Inflammatory macrophage (primary cell): ENCODE measurements at regions not wholly inside any gene's neighbourhood (a gene's known extent, or its start where the extent isn't known, plus 50 kb on each side); places are given as distances from the start of the nearest gene placed in this dataset.
"Not testable (repeated sequence)": the region's sequence is repeated elsewhere in the genome, so short reads cannot be mapped to it uniquely, and the experiment has no call there.

Experiments used
- DNase-seq, 2 donors: peaks; one replicate each; pipeline ENCODE4 v3.0.0-alpha.2; 2020 to 2022

GRCh38 chr12:67045650-67046049, 223.5 kb upstream of the CAND1 start:
- DNase-seq = no peak

GRCh38 chr12:67046062-67046461, 223.1 kb upstream of the CAND1 start:
- DNase-seq = no peak

- no peak for DNase-seq
These were observed 221.5 kb upstream of the CAND1 start for GRCh38 chr12:67047634-67048033.

DNA sequence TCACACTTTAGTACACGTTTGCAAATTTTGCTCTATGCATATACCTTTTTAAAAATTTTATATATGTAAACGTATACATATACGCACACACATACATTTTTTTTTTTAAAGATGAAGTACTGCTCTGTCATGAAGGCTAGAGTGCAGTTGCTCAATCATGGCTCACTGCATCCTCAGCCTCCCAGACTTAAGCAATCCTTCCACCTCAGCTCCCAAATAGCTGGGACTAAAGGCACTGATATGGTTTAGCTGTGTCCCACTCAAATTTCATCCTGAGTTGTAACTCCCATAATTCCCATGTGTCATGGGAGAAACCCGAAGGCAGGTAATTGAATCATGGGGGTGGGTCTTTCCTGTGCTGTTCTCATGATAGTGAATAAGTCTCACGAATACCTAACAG, 220.8 kb upstream of the CAND1 start:
- no peak for DNase-seq

DNA sequence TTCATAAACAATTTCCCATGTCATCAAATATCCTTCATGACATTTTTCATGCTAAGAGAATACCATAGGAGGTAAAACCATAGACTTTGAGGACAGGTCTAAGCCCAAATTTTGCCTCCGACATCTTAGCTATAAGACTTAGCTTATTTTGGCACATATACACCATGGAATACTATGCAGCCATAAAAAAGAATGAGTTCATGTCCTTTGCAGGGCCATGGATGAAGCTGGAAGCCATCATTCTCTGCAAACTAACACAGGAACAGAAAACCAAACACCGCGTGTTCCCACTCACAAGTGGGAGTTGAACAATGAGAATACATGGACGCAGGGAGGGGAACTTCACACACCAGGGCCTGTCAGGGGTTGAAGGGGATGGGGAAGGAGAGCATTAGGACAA, 220.0 kb upstream of the CAND1 start:
- not testable (repeated sequence) for DNase-seq

DNA sequence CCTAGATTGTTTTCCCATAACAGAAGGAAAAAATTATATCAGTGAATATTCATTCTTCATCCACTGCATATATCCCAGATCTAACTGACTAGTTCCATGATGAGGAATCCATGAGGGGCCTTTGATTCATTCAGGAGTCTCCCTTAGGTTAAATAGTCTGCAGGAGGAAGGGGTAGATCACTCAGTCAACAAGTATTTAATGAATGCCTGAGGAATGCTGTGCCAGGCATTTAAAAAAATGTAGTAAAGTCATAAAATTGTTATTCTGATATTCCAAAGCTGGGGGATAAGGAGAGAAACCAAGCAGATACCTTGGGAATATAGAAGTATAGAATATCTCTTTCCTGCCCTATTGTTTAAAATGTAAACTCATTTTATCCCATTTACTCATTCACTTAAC, 216.2 kb upstream of the CAND1 start:
- no peak for DNase-seq

GRCh38 chr12:67056329-67056728, 212.8 kb upstream of the CAND1 start:
- no peak for DNase-seq

DNA sequence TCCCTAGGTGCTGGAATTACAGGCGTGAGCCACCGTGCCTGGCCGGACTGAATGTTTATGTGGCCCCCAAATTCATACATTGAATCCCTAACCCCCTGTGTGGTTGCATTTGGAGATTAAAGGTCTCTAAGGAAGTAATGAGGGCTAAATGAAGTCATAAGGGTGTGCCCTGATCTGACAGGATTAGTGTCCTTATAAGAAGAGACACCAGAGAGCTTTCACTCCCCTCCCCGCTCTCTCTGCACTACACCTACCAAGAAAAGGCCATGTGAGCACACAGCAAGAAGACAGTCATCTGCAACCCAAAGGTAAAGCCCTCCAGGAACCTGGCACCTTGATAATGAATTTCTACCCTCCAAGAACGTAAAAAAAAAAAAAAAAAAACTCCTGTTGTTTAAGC, 212.1 kb upstream of the CAND1 start:
- DNase-seq = no peak

DNA sequence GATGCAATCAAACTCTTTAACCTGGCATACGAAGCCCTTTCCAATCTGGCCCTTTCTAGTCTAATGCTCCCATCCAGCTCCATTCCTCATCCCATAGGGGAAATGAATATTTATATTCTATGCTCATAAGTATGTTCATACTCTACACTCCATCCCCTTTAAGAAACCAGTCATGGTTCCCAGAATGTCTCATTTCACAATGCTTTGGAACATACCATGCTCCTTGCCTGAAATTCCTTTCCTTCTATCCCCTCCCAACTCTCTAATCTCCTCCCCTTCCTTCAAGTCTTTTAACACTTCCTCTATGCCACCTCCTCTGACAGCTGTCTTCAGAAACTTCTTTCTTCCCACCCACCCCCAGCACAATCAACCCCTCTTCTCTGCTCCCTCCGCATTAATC, 207.0 kb upstream of the CAND1 start:
- DNase-seq = no peak

DNA sequence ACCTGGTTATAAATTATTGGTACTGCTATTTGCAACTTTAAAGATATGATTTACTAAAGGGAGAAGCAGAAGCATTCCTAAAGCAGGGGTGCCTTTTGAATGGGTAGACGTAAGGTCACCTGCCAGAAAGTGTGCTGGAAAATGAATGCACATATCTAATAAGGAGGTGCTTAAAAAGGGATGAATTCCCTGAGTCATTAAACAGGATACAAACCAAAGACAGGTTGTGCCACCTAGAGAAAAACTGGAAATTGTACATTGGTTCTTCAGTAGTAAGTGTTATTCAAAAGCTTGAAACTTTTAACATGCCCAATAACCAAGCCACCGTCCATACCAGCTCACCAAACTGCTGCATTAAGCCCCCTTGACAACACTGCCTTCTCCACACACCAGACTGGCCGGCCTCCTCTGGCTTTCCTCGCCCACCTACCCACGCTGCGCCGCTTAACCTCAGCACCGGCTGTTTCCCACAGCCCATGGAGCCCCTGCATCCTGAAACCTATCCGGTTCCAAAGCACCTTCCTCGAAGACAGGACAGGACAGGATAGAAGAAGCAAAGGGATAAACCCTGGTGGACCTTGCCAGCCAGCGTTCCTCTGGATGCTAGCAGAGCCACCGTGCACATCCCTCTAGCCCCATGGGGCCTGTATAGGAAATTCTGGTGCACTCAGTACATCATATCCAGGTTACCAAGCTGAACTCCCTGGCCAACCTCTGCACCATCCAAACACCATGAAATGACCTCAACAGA, 201.5 kb upstream of the CAND1 start:
- no peak for DNase-seq

GRCh38 chr12:67068204-67068731, 200.9 kb upstream of the CAND1 start:
- no peak for DNase-seq

- DNase-seq = peak in 1 of 2 donors; percentile 14
These were observed 200.3 kb upstream of the CAND1 start for GRCh38 chr12:67068761-67069450.

- no peak for DNase-seq
These were observed 199.5 kb upstream of the CAND1 start for GRCh38 chr12:67069451-67070306.

GRCh38 chr12:67070307-67070600, 198.9 kb upstream of the CAND1 start:
- DNase-seq = no peak

- no peak for DNase-seq
These were observed 198.6 kb upstream of the CAND1 start for GRCh38 chr12:67070604-67071003.

- DNase-seq = not testable (repeated sequence)
These were observed 196.9 kb upstream of the CAND1 start for GRCh38 chr12:67072281-67072680.

GRCh38 chr12:67073336-67073735, 195.8 kb upstream of the CAND1 start:
- no peak for DNase-seq

GRCh38 chr12:67074072-67074471, 195.1 kb upstream of the CAND1 start:
- DNase-seq = no peak

GRCh38 chr12:67077617-67078016, 191.5 kb upstream of the CAND1 start:
- no peak for DNase-seq

GRCh38 chr12:67078957-67079356, 190.2 kb upstream of the CAND1 start:
- no peak for DNase-seq

DNA sequence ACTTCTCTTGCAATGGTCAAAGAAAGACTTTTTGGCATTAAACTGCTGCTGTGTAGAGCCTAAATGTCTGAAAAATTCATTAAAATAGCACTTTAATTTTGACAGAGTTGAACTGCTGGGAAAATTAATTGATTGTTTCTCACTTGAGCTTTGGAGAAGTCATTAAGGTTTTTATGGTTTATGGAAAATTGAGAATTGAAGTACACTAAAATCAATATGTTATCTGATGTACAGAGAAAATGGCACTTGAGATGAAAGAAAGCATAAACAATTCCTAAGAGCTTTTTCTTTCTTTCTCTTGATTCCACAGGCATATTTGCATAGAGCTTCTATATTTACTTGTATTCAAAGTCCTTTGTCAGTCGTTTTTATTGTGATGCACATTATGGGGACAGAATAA, 188.5 kb upstream of the CAND1 start:
- DNase-seq = no peak

GRCh38 chr12:67082221-67082620, 186.9 kb upstream of the CAND1 start:
- no peak for DNase-seq

DNA sequence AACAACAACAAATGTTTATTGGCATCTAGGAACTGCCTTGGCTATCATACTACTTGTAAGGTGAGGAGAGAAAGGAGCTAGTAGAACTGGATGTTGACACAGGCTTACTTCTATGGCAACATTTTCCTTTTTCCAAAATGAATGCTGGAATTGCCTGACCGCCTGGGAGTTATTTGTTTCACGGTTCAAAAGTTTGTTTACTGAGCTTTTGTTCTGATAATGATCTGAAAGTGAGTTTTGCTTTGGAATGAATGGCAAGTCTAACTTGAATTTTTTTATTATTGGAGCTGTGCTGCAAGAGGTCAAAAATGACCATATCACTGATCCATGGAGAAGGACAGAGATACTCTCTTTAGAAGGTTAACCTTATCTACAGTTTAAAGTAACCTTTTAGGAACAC, 183.5 kb upstream of the CAND1 start:
- no peak for DNase-seq
